ENCODE measurements at regions not wholly inside any gene's neighbourhood (a gene's known extent, or its start where the extent isn't known, plus 50 kb on each side); places are given as distances from the start of the nearest gene placed in this dataset.
A peak's percentile ranks its signal among the peaks of the same experiment; 100 is the strongest.

DNA sequence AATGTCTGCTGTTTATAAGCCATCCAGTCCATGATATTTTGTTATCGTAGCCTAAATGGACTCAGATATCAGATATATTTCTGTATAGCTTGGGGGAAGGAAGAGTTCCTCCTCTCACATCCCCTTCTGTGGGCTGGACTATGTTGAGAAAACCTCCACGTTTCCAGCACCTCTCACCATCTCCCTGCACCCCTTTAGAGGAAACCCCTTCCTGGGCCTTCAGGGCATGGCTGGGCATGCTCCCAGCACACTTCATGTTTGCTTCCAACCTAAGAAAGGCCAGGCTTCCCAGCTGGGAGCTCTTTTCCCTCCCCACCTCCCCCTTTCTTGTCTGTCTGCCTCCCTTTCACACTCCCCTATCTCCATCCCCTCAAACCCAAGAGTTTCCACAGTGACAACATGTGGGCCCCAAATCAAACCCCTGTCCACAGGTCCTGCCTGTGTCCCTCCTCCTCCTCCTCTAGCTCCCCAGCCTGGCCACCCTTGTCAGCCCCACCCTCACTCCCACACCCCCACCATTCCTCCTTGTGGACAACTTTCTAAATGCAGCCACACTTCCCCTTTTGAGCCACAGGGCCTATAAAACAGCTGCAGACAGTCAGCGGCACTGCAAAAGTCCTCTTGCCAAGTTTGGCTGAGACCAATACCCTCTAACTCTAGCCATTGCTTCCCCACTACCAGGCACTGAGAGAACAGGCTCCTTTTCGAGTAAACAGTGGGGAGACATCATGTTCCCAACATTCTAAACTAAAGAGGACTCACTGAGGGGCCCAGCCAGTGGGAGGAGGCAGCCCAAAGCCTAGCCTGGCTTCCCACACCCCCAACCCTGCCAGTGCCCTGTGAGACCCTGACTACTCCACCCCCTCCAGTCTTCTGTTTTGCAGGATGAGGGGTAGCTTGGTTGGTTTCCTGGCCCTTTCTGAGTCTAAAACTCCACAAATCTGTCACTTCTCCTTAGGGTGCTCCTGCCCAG, 120.5 kb downstream of the ZFP36L2 start:
- Histone ChIP-seq H4K20me1 (ENCODE audit: control insufficient read depth, extremely low read depth, insufficient read depth, low read length) (no peaks in the 10 kb centered on the region), H3K27ac (ENCODE audit: control insufficient read depth, insufficient read depth, low read length) (peak overlapping the region; percentile 42), H3K4me2 (ENCODE audit: control insufficient read depth, extremely low read depth, insufficient read depth, low read depth, low read length) (peak overlapping the region; percentile 25), H2AFZ (ENCODE audit: control insufficient read depth, low read length) (peak overlapping the region; percentile 67), H3K27me3 (ENCODE audit: control insufficient read depth, extremely low read depth, insufficient read depth, low read length) (no peaks in the 10 kb centered on the region), H3K4me3 (ENCODE audit: control insufficient read depth in 2 of 3, extremely low read depth in 1 of 3, insufficient read depth in 2 of 3, low read depth in 1 of 3, low read length in 3 of 3) (no peak overlapping the region), H3K79me2 (ENCODE audit: control insufficient read depth, insufficient read depth, low read length) (no peaks in the 10 kb centered on the region), H3K9me3 (ENCODE audit: control insufficient read depth, low read depth, low read length) (no peaks in the 10 kb centered on the region), H3K36me3 (ENCODE audit: control insufficient read depth in 2 of 2, extremely low read depth in 1 of 2, insufficient read depth in 2 of 2, low read length in 2 of 2) (no peaks in the 10 kb centered on the region), H3K9me1 (ENCODE audit: control insufficient read depth, extremely low read depth, insufficient read depth, low read length) (no peaks in the 10 kb centered on the region), H3K9ac (ENCODE audit: control insufficient read depth, extremely low read depth, insufficient read depth, low read length) (peak overlapping the region; percentile 40), H3K4me1 (ENCODE audit: control insufficient read depth, extremely low read depth, insufficient read depth, low read length) (peaks cover 34% of the 10 kb centered on the region)
- TF ChIP-seq EZH2 (IDR thresholded peaks at IDR 0.05; ENCODE audit: low read length) (no peak), CTCF (optimal IDR thresholded peaks at IDR 0.05 in 1 of 3, IDR thresholded peaks at IDR 0.05 in 1 of 3, conservative IDR thresholded peaks at IDR 0.05 in 1 of 3; ENCODE audit: extremely low read depth in 1 of 3, insufficient read depth in 2 of 3, low read length in 3 of 3) (peak; percentile 35 to 59 (median 45))
- dilution Hi-C loops (cut with MboI; ENCODE audit: extremely low pct_ligation_motif_present, low sequenced_read_pairs), result no loop called here
- DNase-seq (ENCODE audit: low read depth, low spot score), result no peak
- peak; percentile 5 for FAIRE-seq

GRCh38 chr2:43104763-43105162, 121.6 kb downstream of the ZFP36L2 start:
- dilution Hi-C loops (cut with MboI; ENCODE audit: extremely low pct_ligation_motif_present, low sequenced_read_pairs), result no loop called here
- peak in 1 of 3 experiments; percentile 31 for TF ChIP-seq CTCF (optimal IDR thresholded peaks at IDR 0.05 in 1 of 3, IDR thresholded peaks at IDR 0.05 in 1 of 3, conservative IDR thresholded peaks at IDR 0.05 in 1 of 3; ENCODE audit: extremely low read depth in 1 of 3, insufficient read depth in 2 of 3, low read length in 3 of 3)
- no peak for TF ChIP-seq EZH2 (IDR thresholded peaks at IDR 0.05; ENCODE audit: low read length)
- Histone ChIP-seq H3K36me3 (ENCODE audit: control insufficient read depth in 2 of 2, extremely low read depth in 1 of 2, insufficient read depth in 2 of 2, low read length in 2 of 2) (no peaks in the 10 kb centered on the region), H3K27ac (ENCODE audit: control insufficient read depth, insufficient read depth, low read length) (no peak overlapping the region), H3K4me3 (ENCODE audit: control insufficient read depth in 2 of 3, extremely low read depth in 1 of 3, insufficient read depth in 2 of 3, low read depth in 1 of 3, low read length in 3 of 3) (no peak overlapping the region), H3K9ac (ENCODE audit: control insufficient read depth, extremely low read depth, insufficient read depth, low read length) (no peak overlapping the region), H3K4me1 (ENCODE audit: control insufficient read depth, extremely low read depth, insufficient read depth, low read length) (peaks cover 34% of the 10 kb centered on the region), H4K20me1 (ENCODE audit: control insufficient read depth, extremely low read depth, insufficient read depth, low read length) (no peaks in the 10 kb centered on the region), H3K4me2 (ENCODE audit: control insufficient read depth, extremely low read depth, insufficient read depth, low read depth, low read length) (no peak overlapping the region), H3K9me1 (ENCODE audit: control insufficient read depth, extremely low read depth, insufficient read depth, low read length) (no peaks in the 10 kb centered on the region), H3K27me3 (ENCODE audit: control insufficient read depth, extremely low read depth, insufficient read depth, low read length) (no peaks in the 10 kb centered on the region), H2AFZ (ENCODE audit: control insufficient read depth, low read length) (no peak overlapping the region), H3K79me2 (ENCODE audit: control insufficient read depth, insufficient read depth, low read length) (no peaks in the 10 kb centered on the region), H3K9me3 (ENCODE audit: control insufficient read depth, low read depth, low read length) (no peaks in the 10 kb centered on the region)
- FAIRE-seq (no peak), DNase-seq (ENCODE audit: low read depth, low spot score) (no peak)

Measured in keratinocyte (primary cell).